ENCODE measurements at regions not wholly inside any gene's neighbourhood (a gene's known extent, or its start where the extent isn't known, plus 50 kb on each side); places are given as distances from the start of the nearest gene placed in this dataset.

DNA sequence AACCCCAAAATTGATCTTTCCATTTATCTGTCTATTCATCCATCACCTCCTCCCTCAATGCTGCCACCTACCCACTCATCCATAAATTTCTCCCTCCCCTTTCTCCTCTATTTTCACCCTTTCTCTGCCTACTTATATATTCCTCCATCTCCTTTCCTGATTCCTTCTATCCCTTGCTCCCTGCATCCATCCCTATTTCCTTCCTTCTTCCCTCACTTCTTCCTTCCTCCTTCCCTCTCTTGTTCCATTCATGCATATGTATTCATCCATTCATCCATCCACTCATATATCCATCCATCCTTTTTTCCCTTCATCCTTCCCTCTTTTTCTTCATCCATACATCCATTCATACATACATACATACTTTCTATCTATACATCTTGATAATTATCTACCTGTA is 76.3 kb upstream of the GGTLC1 start:
- TF ChIP-seq POLR2AphosphoS5 (IDR thresholded peaks at IDR 0.05; ENCODE audit: low read depth, low read length) = no peak
- TF ChIP-seq POLR2A (IDR thresholded peaks at IDR 0.05; ENCODE audit: low read depth, low read length) = no peak
